GM10266 (cell line): ENCODE measurements at regions not wholly inside any gene's neighbourhood (a gene's known extent, or its start where the extent isn't known, plus 50 kb on each side); places are given as distances from the start of the nearest gene placed in this dataset.

ENCODE experiments used
- DNase-seq: peaks from one replicate; pipeline ENCODE4 v3.0.0; 2012; ENCODE audit errors: extremely low spot score
- CTCF ChIP-seq: IDR thresholded peaks from 2 replicates; pipeline ENCODE4 v1.5.1; 2012; ENCODE audit warnings: mild to moderate bottlenecking, low read depth; ENCODE audit not compliant: control insufficient read depth, insufficient read depth; ENCODE audit errors: missing control alignments

DNA sequence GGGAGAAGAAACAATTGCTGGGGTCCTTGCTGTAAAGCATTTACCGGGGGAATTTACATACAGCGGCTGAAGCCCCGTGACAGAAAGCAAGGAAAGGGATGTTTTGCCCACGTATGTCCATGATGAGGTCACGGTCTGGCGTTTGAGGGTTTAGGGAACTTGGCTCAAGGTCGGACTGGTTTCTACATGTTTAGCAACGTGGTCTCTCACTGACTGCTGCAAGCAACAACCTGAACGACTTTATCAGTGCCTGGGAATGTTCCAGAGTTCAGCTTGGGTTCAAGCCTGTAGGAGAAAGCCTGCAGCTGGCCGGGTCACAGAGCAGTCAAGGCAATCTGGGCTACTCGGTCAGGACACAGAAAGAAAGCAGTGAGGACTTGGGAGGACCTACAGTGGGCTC lies 323.3 kb downstream of the AJAP1 start:
- TF ChIP-seq CTCF, result no peak
- DNase-seq, result no peak

DNA sequence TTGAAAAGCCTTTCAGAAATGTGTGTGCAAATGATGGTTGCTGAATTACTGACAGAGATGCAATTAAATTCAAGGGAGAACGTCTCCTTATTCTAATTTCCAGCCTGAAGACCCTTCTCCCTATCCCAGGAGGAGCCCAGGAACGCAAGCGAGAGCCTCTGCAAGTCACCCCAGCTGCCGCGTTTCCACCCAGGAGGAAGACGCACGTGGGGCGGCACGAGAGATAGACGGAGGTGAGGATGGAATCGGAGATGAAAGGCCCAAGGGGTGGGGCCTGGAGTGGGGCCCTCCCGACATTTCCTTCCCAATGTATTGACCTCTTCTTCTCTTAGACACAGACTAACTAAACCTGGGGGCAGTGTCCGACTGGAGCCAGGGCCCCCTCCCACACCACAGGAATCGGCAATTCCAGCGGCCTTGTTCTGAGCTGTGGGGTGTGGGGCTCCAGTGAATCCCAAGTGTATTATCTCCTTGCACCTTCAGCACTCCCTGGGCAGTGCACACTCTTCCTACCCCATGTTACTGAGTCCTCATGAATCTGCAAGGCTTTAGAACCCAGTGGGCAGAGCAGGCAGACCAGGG lies 322.5 kb downstream of the AJAP1 start:
- DNase-seq, result no peak
- TF ChIP-seq CTCF, result no peak

DNA sequence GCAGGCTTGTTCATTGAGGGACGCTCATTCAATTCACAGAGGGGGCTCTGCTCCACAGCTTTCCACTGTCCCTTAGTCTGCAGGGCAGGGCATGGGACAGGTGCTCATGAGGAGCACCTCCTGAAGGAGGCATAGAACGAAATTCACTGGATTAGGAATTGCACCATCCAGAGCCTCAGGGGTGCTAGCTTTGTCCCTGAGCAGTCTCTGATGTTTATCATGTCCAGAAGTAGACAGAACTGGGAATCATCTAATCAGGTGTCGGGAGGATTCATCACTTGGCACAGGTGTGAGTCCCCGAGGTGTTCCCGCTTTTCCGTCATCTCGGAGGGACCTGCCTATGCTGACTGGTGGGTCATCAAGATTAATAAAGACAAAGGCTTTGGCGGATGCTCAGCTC lies 321.4 kb downstream of the AJAP1 start:
- no peak for DNase-seq
- TF ChIP-seq CTCF, result no peak

DNA sequence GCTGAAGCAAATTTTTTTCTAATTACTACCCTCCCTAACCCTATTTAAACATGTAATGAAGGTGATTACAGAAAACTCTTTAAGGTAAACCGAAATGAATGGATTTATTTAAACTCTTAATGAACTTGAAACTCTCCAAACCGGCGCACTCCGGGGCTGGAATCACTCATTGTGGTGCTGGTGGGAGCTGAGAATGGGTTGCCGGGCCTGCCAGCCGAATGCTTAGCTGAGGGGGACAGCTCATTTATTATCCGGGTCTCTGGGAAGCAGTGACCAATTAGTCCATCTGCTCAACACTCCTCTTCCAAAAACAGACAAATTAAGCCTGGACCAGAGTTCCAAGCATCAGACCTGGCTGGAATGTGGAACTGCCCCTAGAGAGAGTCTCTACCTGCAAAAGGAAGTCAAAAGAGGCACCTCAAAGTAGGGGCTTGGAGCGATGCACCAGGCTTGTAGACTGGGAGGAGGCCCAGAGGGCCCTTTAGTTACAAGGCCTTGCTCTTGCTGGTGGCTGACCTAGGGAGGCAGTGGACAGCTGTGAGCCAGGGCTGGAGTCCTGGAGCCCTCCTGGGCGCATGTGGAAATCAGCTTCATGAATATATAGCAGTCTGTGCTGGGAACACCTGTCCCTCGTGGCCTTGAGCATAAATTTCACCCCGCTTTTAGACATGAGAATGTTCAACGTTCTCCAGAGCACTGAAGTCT lies 320.7 kb downstream of the AJAP1 start:
- TF ChIP-seq CTCF, result no peak
- DNase-seq, result no peak

DNA sequence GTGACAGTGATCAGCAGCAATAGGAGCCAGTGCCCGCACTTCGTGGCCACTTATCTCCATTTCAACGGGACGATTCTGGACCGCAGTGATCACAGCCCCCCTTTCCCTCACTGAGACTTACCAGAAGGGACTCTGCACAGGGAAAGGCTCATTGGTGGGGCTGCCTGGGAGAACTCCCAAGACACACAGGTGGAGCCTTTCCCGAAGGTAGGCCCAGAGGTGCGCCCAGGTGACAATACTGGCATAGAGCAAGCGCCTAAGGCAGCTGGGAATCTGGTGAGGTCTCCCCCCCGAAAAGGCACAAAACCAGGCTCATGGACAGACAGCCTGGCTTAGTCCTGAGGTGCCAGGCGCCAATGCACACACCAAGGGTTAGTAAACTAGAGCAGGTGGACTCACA lies 318.9 kb downstream of the AJAP1 start:
- TF ChIP-seq CTCF, result no peak
- DNase-seq, result no peak

DNA sequence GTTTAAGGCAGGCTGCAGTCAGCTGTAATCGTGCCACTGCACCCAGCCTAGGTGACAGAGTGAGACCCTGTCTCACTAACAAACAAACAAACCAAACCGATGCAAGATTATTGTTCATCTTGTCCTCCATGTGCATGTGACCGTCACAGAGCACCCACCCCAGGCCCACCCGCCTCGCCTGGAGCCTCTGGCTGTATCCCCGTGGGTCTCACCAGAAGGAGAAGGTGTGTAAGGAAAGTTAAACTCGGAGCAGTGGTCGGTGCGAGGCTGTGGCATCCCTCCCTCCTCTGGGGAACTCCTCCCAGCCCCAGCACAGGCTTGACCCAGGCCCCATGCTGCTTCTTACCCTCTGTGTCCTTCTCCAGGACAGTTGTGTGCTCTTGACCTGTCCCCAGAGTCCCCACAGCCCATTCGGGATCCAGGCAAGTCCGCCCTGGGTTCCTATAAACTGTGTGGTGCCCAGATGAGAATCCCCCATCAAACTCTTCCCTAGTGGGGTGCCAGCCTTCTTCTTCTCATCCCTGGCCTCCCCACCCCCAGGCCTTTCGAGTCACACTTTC lies 318.4 kb downstream of the AJAP1 start:
- no peak for TF ChIP-seq CTCF
- DNase-seq, result no peak

DNA sequence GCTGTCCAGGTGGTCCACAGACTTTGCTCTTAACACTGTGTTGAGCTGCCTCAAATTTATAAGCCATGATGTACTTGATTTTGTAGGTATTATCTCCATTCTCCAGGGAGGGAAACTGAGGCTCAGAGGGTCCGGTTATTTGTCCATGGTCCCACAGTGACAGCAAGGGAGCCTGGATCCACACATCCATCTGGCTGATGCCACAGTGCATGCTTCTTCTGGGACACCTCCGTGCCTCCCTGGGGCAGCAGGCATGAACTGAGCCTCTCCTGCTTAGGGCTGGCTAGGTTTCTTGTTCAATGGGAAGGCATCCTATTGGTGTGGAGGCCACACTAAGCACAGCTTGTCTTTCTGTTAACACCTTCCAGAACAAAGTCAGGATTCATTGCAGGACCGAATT lies 317.3 kb downstream of the AJAP1 start:
- TF ChIP-seq CTCF, result no peak
- no peak for DNase-seq
